Endothelial cell of hepatic sinusoid (primary cell): ENCODE measurements at regions not wholly inside any gene's neighbourhood (a gene's known extent, or its start where the extent isn't known, plus 50 kb on each side); places are given as distances from the start of the nearest gene placed in this dataset.
"Not testable (repeated sequence)": the region's sequence is repeated elsewhere in the genome, so short reads cannot be mapped to it uniquely, and the experiment has no call there.

Experiments
- in situ Hi-C: cut with HindIII; loops from 2 replicates; pipeline ENCODE4 v1.10.0; 2017; ENCODE audit warnings: low sequenced_read_pairs

DNA sequence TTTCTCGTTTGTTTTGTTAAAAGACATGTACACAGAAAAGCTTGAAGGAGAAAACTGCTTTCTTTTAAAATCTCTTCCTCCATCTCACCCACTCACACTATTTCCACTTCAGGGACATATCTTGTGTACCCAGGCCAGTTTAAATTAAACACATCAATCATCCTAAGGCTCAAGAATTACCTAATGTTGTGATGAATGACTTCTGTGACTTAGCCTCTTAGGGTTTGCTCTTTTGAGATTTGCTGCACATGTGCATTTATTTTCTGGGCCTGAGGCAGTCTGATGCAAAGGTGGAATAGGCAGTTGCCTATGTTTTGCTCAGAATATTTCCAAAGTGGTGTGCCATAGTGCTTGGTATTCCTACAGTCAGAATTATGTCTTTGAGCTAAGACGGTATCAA, 439.9 kb upstream of the CHD1 start:
- in situ Hi-C loops = no loop called here

DNA sequence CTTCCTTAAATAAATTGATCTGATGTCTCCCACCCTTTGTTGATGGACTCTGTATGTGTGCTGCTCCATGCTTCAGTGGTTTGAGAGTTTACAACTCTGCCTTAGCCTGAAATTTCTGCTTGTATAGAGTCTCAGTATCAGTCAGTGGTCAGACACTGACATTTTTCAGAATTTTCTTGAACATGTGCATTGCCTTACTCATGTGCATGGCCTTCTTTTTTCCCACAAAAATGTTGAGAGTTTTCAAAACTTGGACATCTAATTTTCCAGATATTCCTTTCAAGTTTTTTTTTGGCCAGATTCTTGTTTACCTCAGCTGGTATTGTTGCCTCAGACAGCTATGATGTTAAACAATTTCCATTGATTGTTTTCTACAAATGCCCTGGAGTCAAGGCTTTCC, 427.1 kb upstream of the CHD1 start:
- in situ Hi-C loops = no loop called here

DNA sequence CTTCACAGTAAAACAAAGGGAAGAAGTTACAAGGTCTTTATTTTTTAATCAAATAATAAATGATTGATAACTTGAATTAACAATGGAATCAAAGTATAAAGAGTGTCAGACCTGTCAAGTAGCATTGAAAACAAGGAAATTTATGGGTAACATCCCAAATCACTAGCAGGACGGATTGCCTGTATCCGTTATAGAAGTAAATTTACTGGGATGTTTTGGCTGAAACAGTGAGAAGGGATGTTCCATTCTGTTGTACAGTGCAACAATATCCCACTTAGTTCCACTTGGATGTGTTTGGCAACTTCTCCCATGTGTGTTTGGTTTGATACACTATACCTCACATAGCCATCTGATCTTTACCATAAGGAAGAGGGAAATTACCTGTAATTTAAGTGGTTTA, 421.0 kb upstream of the CHD1 start:
- in situ Hi-C loops = no loop called here

DNA sequence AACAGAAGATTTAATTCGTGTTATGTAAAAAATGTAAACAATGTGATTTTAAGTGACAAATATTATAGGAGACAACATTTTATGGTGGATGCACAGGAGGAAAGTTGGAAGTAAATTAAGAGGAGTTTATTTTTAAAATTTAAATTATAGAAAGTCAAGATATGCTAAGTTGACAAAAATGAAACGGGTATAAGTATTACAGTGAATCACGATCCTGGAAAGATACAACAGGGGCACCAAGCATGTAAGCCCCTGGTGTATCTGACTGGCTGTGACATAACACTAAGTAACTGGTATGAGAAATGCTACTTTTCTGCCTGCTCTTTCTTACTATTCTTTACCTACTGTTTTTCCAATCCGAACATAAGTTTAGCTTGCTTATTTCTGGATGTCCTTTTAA, 419.8 kb upstream of the CHD1 start:
- in situ Hi-C loops = no loop called here

DNA sequence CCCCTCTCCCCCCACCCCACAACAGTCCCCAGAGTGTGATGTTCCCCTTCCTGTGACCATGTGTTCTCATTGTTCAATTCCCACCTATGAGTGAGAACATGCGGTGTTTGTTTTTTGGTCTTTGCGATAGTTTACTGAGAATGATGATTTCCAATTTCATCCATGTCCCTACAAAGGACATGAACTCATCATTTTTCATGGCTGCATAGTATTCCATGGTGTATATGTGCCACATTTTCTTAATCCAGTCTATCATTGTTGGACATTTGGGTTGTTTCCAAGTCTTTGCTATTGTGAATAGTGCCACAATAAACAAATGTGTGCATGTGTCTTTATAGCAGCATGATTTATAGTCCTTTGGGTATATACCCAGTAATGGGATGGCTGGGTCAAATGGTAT, 411.0 kb upstream of the CHD1 start:
- in situ Hi-C loops = not testable (repeated sequence)

DNA sequence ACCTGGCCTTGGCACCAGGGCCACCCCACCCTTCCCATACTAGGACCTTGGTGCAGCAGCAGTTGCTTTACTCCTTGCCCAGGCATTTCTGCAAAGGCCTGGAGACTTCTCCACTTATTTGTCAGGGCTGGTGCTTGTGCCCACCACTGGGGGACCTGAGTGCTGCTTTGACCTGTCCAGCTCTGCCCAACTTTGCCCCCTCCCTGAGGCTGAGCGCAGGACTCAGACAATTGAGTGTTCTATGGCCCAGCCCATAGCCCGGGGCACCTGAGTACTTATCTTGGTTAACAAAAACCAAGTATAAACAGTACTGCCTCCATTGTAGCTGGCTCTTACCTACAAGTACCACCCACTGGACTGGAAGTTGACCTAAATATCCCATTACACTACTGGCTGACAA, 406.1 kb upstream of the CHD1 start:
- in situ Hi-C loops = no loop called here

DNA sequence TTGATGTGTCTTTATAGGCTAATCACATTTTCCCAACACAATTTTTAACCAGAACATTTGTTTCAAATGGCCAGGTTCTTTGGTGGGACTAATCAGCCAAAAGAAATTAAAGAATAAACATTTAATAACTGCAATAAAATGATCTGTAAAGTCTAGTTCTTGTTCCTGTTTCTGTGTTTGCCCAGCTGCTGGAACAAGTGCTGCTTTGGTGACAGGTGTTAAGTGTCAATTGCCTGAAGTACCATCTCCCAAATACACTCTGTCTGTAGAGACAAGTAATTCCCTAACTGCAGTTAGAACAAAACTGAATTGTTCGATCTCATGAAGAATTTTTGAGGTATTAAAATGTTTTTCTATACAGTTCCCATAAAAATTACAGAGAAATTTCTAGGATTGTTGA, 402.3 kb upstream of the CHD1 start:
- in situ Hi-C loops = no loop called here

DNA sequence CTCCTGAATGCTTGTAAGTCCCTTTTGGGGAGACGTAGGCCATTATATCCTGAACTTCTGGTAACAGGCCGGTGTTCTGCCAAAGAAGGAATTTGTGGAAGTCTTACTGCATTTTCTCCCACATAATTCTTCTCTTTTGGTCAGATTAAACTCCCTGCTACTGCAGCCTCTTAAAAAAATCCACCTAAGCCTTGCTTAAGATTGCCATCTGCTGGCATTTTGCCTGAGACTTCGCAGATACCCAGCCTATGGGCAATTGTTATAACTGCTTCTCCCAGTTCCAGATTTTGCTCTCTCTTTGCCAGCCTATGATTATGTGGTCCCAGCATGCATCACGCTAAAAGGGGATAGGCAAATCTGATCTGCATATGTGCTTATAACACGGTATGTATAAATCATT, 391.6 kb upstream of the CHD1 start:
- in situ Hi-C loops = no loop called here

DNA sequence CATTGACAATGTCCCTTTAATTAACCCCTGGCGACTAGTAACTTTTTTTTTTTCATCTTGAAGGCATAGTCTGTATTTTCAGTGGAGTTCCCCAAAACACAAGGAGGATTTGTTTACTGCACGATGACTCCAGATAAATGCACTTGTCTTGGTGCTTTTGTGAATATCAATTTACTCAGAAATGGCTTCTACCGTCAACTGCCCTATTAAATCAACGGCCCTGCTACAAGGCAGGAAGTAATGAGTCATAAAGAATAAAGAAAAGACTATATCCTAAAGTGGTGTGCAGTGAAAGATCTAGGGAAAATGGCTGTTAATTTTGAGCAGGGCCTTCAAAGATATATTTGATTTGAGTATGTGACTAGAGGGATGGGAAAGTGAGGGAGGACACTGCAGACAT, 388.3 kb upstream of the CHD1 start:
- in situ Hi-C loops = no loop called here

DNA sequence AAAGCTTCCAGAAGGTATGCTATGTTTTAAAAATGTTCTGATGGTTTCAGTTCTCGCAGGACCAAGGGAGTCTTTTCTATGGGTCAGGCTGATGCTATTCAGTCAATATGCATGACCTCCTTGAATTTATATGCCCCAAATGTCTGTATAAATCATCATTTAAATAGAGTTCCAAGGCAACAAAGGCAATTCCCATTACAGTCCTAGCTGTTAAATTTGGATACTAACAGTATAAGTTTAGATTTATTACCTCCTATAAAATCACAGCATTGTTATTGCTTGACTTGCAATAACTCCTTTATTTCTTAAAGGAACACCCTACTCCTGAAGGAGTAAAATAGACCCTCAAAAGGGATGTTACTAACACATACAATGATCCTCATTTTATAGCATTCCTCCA, 387.7 kb upstream of the CHD1 start:
- in situ Hi-C loops = no loop called here

DNA sequence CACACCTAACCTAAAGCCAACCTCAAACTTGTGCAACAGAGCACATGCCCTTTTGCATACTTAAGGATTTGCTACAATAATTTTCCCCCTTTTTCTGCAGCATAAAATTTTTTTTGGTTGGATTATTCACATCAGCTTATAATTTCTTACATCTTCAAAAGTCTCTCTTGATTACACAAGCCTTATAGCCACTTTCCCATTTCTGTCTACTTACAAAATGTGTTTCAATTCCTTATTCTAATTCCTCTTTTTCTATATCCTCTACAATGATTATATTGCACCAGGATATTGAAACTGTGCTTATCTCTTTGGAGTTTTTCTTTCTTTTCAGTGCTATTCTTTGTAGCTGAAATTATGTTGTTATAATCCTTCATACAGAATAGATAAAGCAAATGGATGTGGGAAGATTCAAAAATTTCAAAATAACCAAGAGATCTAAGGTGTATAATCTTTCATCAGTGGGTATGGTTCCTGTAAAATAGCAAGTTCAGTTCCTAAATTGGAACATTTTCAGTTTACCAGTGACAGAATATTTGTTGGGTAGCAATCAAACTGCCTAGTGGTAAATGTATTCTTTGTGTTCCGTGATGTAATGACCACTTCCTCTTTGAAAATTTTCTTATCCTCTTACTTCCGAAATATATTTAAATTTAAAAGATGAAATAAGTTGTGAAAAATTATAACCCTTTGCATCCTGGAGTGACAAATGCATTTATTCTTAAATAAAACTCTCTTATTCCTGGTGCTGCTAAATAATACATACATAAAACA, 386.8 kb upstream of the CHD1 start:
- in situ Hi-C loops = no loop called here

DNA sequence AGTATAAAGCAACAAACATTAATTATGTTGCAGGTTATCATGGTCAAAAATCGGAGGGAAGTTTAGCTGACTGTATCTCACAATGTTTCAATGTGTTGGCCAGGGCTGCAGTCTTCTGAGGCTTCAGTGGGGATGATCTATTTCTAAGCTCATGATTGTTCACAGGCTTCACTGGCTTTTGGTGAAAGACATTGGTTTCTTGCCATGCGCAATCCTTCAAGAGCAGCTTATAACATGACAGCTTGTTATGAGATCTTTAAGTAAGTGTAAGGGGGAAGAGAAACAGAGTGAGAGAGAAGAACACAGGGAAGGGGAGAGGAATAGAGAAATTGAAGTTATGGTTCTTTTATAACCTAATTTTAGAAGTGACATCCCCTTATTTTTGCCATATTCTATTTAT, 385.9 kb upstream of the CHD1 start:
- in situ Hi-C loops = no loop called here

DNA sequence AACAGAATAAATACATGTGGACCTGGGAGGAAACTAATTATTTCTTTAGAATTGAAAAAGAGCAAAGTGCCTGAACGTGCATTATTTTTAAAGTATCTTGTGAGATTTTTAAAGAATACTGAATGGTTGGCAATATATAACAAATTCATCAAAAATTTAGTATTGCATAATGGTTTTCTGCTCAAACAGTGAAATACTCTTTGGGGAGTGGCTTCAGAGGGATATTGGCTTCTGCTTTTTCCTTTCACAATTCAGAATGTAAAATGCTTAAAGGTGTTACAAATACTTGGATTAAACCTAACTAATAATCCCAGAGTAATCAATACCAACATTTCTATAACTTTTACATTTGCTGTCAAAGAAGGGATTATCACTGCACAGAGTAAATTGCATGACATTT, 379.3 kb upstream of the CHD1 start:
- in situ Hi-C loops = no loop called here

DNA sequence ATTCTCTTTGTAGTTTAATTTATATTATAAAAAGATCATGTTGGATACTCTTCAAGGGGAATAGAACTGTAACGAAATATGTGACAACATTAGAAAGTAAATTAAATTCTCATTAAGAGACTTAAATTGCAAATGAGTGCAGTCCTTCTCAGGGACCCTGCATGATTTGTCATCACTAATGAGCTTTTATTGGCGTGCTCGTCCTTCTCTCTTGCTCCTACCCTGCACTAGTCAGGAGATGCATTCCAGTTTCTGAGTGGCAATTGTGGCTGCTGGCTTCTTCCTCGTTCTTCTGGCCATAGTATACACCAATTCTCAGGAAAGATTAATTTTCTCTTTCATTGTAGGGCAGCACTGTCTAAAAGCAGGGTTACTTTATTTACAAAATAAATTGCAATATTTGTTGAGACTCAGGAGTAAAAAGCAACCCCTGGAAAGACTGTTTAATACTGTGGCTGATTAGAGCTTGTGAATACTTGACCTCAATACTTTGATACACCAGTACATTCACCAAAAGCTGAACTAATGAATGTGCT, 376.3 kb upstream of the CHD1 start:
- in situ Hi-C loops = no loop called here

DNA sequence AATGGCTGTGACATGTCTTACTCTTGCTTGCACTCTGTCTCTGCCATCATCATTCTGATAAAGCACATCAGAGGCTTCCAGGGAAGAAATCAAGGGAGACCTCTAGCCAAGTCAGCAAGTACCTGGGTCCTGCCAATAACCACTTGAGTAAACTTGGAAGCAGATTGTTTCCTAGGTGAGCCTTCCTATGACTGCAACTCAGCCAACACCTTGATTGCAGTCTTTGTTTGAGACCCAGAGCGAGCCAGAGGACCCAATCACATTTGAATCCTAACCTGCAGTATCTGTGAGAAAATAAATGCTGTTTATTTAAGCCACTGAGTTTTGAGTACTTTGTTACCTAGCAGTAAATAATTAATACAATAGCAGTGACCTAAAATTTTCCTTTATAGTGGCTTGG, 356.8 kb upstream of the CHD1 start:
- in situ Hi-C loops = no loop called here

DNA sequence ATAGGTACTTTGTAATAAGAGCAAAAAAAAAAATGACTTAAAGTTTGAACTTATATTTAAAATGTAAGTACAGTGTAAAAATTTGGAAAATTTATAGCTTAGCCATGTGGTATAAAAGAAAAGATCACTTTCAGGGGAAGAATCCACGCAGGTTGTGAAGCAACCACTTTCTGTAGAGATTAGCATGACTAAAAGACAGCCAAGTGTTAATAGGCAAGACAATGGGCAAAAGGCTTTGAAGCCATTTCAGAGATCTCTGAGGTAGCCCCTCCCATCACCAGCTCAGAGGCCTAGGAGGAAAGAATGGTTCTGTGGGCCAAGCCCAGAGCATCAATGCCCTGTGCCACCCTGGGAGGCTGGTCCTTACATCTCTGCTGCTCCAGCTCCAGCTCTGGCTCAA, 346.3 kb upstream of the CHD1 start:
- in situ Hi-C loops = no loop called here

DNA sequence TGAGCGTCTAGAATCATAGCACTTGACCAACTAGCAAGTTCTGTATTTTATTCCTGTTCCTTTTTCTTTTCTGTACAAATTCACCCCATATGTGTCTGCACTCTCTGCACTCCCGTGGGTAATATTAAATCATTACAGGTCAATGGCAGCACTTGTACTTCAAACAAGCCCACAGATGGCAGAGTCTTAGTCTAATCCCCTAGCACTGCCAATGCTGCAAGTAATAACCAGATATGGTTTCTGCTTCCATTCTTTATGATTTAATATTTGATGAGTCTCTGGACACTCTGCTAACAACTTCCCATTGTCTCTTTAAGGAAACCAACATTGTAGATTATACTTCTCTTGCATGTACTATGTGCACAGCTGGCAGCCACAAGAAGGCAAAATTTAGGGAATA, 343.8 kb upstream of the CHD1 start:
- in situ Hi-C loops = no loop called here

DNA sequence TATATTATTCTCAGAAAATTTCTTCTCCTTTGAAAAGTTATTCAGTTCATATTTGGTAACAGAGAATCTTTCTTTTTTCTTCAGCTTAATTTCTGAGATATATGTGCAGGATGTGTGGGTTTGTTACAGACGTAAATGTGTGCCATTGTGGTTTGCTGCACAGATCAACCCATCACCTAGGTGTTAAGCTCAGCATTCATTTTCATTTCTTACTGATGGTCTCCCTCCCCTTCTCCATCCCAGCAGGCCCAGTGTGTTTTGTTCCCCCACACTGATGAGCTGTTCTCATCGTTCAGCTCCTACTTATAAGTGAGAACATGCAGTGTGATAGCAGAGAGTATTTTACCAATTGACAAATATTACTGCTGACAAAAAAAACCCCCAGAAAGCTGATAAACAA, 330.0 kb upstream of the CHD1 start:
- in situ Hi-C loops = no loop called here

DNA sequence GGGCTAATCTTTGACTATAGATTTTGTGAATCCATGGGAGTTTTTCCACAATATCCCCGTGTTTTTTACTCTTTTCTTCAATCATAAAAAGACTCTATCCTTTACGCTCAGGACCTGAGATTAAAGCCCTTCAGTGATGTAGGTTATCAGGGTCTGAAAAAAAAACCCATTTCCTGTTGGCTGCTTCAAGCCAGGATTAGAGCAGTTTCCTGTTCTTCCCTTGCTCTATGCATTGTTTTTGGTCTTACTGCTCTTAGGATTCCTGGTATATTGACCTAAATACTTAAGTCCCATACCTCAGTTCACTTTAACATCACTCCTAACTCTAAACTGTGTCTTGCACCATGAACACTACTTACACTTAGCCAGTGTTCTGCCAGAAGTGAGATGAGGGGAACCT, 319.3 kb upstream of the CHD1 start:
- in situ Hi-C loops = no loop called here

DNA sequence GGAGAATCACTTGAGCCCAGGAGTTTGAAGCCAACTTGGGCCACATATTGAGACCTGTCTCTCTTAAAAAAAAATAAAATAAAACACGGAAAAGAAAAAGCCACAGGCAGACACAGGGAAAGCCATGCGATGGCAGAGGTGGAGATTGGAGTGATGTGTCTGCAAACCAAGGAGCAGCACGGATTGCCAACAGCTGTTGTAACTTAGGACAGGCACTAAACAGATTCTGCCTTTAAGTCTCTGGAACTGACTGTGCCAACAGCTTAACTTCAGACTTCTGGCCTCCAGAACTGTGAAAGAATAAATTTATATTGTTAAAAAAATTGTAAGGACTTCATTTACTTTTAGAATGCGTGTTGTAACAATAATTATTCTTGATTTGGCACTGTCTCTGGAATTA, 318.5 kb upstream of the CHD1 start:
- in situ Hi-C loops = no loop called here

DNA sequence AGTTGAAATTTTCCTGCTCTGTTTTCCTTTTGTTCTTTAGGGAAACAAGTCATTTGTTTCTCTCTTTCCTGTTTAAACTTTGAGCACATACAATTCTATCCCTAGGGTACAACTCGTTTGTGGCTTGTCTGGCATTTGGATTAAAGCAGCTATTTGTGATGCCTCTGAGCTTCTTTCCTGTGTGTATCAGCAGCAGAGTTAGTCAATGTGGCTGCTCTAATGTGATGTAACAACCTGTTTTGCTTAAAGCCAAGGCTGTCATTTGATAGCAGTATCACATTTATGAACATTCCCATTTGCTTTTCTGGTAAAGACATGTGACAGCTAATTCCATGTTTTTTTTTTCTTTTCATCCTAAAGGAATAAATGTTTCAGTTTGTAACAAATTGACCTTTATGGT, 314.3 kb upstream of the CHD1 start:
- in situ Hi-C loops = no loop called here

DNA sequence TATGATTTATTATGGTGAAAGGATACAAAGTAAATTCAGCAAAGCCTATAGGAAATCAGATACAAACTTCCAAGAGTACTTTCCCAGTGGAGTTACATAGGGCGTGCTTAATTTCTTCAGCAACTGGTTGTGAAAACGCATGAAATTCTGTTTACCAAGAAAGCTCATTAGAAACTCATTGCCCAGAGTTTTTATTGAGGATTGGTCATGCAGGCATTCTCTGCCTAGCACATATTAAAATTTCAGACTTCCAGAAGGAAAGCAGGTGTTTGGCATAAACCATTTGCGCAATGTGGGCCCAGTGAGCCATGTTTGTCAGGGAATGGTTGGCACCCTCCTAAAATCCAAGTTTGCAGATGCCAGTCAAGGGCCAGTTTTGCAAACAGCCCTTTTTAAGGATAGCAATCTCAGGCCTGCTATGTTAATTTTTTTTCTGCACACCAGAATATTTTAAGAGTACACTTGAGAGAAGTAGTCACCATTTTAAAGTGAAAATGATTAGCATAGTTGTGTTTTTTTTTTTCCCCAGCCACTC, 311.1 kb upstream of the CHD1 start:
- in situ Hi-C loops = no loop called here

DNA sequence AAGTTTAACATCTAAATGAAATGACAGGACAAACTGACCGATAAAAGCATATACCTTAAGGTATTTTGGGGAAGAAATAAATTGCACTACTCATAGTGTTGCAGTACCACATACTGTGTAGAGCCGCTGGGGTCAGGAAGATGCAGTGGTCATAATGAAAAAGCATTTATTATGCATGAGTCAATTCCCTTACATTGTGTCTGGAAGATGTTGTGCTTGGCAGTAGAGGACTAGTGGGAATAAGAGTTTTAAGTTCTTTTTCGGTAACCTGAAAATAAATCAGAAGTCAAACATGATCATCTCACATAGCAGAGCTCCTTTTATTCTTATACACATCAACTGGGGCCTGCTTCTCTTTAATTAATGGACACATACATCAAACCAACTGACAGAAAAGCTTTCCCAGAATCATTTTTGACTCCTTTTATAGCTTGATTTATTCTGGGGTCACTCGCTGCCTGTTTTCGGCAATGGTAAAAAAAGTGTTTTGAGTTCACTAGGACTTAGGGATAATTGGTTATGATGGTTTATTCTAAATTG, 262.5 kb upstream of the CHD1 start:
- in situ Hi-C loops = no loop called here
